ENCODE measurements at regions not wholly inside any gene's neighbourhood (a gene's known extent, or its start where the extent isn't known, plus 50 kb on each side); places are given as distances from the start of the nearest gene placed in this dataset.

GRCh38 chr22:47328550-47329243 lies 566.2 kb downstream of the TBC1D22A start:
- Mint-ChIP-seq H3K4me3 (no peak overlapping the region), H3K27me3 (ENCODE audit: low read depth) (peaks cover 30% of the 10 kb centered on the region), H3K9me3 (peaks cover 11% of the 10 kb centered on the region), H3K27ac (ENCODE audit: unreplicated experiment) (no peak overlapping the region), H3K4me1 (no peaks in the 10 kb centered on the region), H3K36me3 (ENCODE audit: low read depth) (peaks cover 8% of the 10 kb centered on the region)
- no peak for TF ChIP-seq CTCF (conservative IDR thresholded peaks at IDR 0.05)
- DNase-seq (ENCODE audit: low read depth, low spot score), result no peak

GRCh38 chr22:47327241-47327640 lies 564.8 kb downstream of the TBC1D22A start:
- H3K4me3 Mint-ChIP-seq, result no peak overlapping the region
- H3K9me3 Mint-ChIP-seq, result peaks cover 11% of the 10 kb centered on the region

GRCh38 chr22:47325249-47325648 lies 562.8 kb downstream of the TBC1D22A start:
- Mint-ChIP-seq H3K9me3 (peaks cover 8% of the 10 kb centered on the region), H3K4me1 (no peaks in the 10 kb centered on the region), H3K4me3 (no peak overlapping the region), H3K36me3 (ENCODE audit: low read depth) (peaks cover 8% of the 10 kb centered on the region), H3K27ac (ENCODE audit: unreplicated experiment) (no peak overlapping the region), H3K27me3 (ENCODE audit: low read depth) (peaks cover 19% of the 10 kb centered on the region)
- no peak for DNase-seq (ENCODE audit: low read depth, low spot score)
- TF ChIP-seq CTCF (conservative IDR thresholded peaks at IDR 0.05), result no peak

More at GRCh38 chr22:47327241-47327640, 564.8 kb downstream of the TBC1D22A start:
- Mint-ChIP-seq H3K27ac (ENCODE audit: unreplicated experiment) (no peak overlapping the region), H3K36me3 (ENCODE audit: low read depth) (peaks cover 8% of the 10 kb centered on the region), H3K27me3 (ENCODE audit: low read depth) (peaks cover 27% of the 10 kb centered on the region), H3K4me1 (no peaks in the 10 kb centered on the region)
- TF ChIP-seq CTCF (conservative IDR thresholded peaks at IDR 0.05), result no peak
- no peak for DNase-seq (ENCODE audit: low read depth, low spot score)

- H3K36me3 Mint-ChIP-seq (ENCODE audit: low read depth), result peaks cover 8% of the 10 kb centered on the region
- H3K4me1 Mint-ChIP-seq, result no peaks in the 10 kb centered on the region
- H3K27me3 Mint-ChIP-seq (ENCODE audit: low read depth), result peaks cover 12% of the 10 kb centered on the region
- TF ChIP-seq CTCF (conservative IDR thresholded peaks at IDR 0.05), result no peak
- no peak overlapping the region for H3K4me3 Mint-ChIP-seq
- H3K9me3 Mint-ChIP-seq, result peaks cover 8% of the 10 kb centered on the region
- DNase-seq (ENCODE audit: low read depth, low spot score), result no peak
- H3K27ac Mint-ChIP-seq (ENCODE audit: unreplicated experiment), result no peak overlapping the region
Measured at GRCh38 chr22:47324435-47324990, 562.1 kb downstream of the TBC1D22A start.

- DNase-seq (ENCODE audit: low read depth, low spot score), result no peak
- peaks cover 5% of the 10 kb centered on the region for H3K36me3 Mint-ChIP-seq (ENCODE audit: low read depth)
- peaks cover 7% of the 10 kb centered on the region for H3K27me3 Mint-ChIP-seq (ENCODE audit: low read depth)
- peaks cover 10% of the 10 kb centered on the region for H3K9me3 Mint-ChIP-seq
- H3K4me3 Mint-ChIP-seq, result no peak overlapping the region
- no peak overlapping the region for H3K27ac Mint-ChIP-seq (ENCODE audit: unreplicated experiment)
- no peak for TF ChIP-seq CTCF (conservative IDR thresholded peaks at IDR 0.05)
- H3K4me1 Mint-ChIP-seq, result no peaks in the 10 kb centered on the region
Measured at GRCh38 chr22:47323518-47323917, 561.1 kb downstream of the TBC1D22A start.

Measured in neural crest cell (in vitro differentiated cells).